Mammary epithelial cell (primary cell): ENCODE measurements at regions not wholly inside any gene's neighbourhood (a gene's known extent, or its start where the extent isn't known, plus 50 kb on each side); places are given as distances from the start of the nearest gene placed in this dataset.

Source experiments
- CTCF ChIP-seq, 2 donors: IDR thresholded peaks in 1 of 2; conservative IDR thresholded peaks in 1 of 2; 2 replicates each; pipeline ENCODE4 v1.5.1; 2011 to 2012; ENCODE audit warnings: inconsistent platforms in 2 of 2, low read length in 2 of 2, mild to moderate bottlenecking in 2 of 2, control low read depth in 1 of 2, low read depth in 1 of 2; ENCODE audit not compliant: insufficient read depth in 1 of 2; ENCODE audit errors: extremely low read depth in 1 of 2
- EZH2 ChIP-seq: IDR thresholded peaks from 2 replicates; pipeline ENCODE4 v1.6.1; 2012; ENCODE audit warnings: low read length, inconsistent platforms, borderline replicate concordance

- TF ChIP-seq EZH2 (no peak), CTCF (conservative IDR thresholded peaks at IDR 0.05 in 1 of 2, IDR thresholded peaks at IDR 0.05 in 1 of 2; ENCODE audit: extremely low read depth in 1 of 2, insufficient read depth in 1 of 2, low read depth in 1 of 2, low read length in 2 of 2) (no peak)
Measured at GRCh38 chr15:94066811-94067210, 164.6 kb upstream of the MCTP2 start.
